OCI-LY3 (cell line): ENCODE measurements at regions not wholly inside any gene's neighbourhood (a gene's known extent, or its start where the extent isn't known, plus 50 kb on each side); places are given as distances from the start of the nearest gene placed in this dataset.

ENCODE experiments used
- EZH2phosphoT487 ChIP-seq: fragments of 200-600 bp; shearing (Covaris generic); IDR thresholded peaks from 2 replicates; pipeline ENCODE4 v1.6.1; 2018; ENCODE audit warnings: antibody characterized with exemption, mixed run types, low read depth
- TF ChIP-seq, protein P1 (sequence below): fragments of 200-600, 300-600 bp; sonication (generic); IDR thresholded peaks from 2 replicates; pipeline ENCODE4 v1.5.1; 2014; ENCODE audit warnings: antibody characterized with exemption, low read length, low read depth

DNA sequence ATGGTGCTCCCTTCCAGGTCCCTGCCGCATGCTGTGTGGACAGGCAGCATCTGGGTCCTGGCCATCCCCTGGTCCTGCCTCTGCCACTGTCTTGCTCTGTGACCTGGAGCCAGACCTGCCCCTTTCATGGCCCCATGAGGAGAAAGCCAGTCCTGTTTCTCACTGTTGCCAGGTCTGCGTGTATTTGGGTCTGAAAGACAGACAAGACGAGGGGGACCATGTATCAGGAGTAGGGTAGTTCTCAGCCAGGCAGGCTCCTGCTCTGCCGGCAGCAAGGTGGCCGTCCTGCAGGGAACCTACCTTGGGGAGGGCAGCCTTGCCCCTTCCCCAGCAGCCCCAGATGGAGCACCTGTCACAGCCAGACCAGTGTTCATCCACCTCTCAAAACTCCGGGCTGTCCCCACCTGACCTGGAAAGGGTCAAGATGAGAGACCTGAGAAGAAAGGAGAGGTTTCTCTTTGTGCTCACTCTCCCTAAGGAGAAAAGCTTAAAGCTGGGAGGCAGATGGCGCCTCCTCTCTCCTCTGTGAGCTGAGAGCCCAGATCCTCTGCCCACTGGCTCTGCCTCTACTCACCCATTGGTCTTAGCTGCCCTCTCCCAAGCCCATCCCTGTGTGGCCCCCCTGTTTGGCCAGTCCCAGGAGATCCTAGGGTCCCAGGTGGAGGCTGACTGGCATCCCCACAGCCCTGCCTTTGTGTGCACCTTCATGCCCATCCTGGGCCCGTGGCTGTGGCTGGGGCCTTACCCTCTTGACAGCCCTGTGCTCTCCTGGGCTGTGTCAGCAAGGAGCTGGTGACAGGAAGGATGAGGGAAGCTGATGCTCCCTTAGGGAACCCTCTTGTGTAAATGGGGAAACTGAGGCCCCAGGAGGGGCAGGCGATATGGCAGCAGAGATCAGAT, 116.1 kb upstream of the PCBD1 start:
- TF ChIP-seq EZH2phosphoT487: no peak
- TF ChIP-seq, protein P1, sequence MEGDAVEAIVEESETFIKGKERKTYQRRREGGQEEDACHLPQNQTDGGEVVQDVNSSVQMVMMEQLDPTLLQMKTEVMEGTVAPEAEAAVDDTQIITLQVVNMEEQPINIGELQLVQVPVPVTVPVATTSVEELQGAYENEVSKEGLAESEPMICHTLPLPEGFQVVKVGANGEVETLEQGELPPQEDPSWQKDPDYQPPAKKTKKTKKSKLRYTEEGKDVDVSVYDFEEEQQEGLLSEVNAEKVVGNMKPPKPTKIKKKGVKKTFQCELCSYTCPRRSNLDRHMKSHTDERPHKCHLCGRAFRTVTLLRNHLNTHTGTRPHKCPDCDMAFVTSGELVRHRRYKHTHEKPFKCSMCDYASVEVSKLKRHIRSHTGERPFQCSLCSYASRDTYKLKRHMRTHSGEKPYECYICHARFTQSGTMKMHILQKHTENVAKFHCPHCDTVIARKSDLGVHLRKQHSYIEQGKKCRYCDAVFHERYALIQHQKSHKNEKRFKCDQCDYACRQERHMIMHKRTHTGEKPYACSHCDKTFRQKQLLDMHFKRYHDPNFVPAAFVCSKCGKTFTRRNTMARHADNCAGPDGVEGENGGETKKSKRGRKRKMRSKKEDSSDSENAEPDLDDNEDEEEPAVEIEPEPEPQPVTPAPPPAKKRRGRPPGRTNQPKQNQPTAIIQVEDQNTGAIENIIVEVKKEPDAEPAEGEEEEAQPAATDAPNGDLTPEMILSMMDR: no peak
